Tibial nerve (tissue), 3 donors: ENCODE measurements at regions not wholly inside any gene's neighbourhood (a gene's known extent, or its start where the extent isn't known, plus 50 kb on each side); places are given as distances from the start of the nearest gene placed in this dataset.

Experiments used
- CTCF ChIP-seq, 5 experiments: fragments of 200-600 bp in 3 of 5; fragments of 450-650 bp in 2 of 5; sonication (generic) in 3 of 5; IDR thresholded peaks; one replicate each; pipeline ENCODE4 v1.5.1; 2016 to 2019; ENCODE audit warnings: antibody characterized with exemption in 5 of 5, mild to moderate bottlenecking in 3 of 5, moderate library complexity in 2 of 5
- POLR2A ChIP-seq, 2 donors: fragments of 450-650 bp; IDR thresholded peaks; one replicate each; pipeline ENCODE4 v1.6.1; 2017; ENCODE audit warnings: antibody characterized with exemption in 2 of 2, mild to moderate bottlenecking in 2 of 2, moderate library complexity in 2 of 2

GRCh38 chr6:101018157-101018556, 137.0 kb upstream of the ASCC3 start:
- no peak for TF ChIP-seq POLR2A (IDR thresholded peaks at IDR 0.05)
- no peak for TF ChIP-seq CTCF (IDR thresholded peaks at IDR 0.05)
